HT1080 (cell line): ENCODE measurements at regions not wholly inside any gene's neighbourhood (a gene's known extent, or its start where the extent isn't known, plus 50 kb on each side); places are given as distances from the start of the nearest gene placed in this dataset.

Experiments used
- DNase-seq: peaks from one replicate; pipeline ENCODE4 v3.0.0-alpha.2; 2015; ENCODE audit warnings: low read depth

DNA sequence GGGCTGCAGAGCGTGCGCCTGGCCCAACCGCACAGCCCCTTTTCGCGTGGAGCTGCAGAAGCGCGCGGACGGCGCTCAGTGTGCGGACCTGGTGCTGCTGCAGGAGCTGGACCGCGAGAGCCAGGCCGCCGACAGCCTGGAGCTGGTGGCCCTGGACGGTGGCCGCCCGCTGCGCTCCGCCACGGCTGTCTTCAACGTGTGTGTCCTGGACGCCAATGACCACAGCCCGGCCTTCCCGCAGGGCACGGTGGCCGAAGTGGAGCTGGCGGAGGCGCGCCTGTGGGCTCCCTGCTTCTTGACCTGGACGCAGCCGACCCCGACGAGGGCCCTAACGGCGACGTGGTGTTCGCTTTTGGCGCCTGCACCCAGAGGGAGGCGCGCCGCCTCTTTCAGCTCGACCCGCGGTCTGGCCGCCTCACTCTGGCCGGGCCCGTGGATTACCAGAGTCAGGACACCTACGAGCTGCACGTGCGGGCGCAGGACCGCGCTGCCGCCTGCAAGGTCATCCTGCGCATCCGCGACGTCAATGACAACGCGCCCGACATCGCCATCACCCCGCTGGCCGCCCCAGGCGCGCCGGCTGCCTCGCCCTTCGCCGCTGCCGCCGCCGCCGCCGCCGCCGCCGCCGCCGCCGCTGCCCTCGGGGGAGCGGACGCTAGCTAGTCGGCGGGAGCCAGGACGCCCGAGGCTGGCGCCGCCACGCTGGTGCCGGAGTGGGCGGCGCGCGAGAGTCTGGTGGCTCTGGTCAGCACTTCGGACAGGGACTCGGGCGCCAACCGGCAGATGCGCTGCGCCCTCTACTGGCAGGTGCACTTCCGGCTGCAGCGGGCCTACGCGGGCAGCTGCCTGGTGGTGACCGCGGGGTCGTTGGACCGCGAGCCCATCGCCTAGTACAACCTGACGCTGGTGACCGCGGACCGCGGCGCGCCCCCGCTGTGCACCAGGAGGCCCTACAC, 172.2 kb downstream of the OLFM4 start:
- no peak for DNase-seq

DNA sequence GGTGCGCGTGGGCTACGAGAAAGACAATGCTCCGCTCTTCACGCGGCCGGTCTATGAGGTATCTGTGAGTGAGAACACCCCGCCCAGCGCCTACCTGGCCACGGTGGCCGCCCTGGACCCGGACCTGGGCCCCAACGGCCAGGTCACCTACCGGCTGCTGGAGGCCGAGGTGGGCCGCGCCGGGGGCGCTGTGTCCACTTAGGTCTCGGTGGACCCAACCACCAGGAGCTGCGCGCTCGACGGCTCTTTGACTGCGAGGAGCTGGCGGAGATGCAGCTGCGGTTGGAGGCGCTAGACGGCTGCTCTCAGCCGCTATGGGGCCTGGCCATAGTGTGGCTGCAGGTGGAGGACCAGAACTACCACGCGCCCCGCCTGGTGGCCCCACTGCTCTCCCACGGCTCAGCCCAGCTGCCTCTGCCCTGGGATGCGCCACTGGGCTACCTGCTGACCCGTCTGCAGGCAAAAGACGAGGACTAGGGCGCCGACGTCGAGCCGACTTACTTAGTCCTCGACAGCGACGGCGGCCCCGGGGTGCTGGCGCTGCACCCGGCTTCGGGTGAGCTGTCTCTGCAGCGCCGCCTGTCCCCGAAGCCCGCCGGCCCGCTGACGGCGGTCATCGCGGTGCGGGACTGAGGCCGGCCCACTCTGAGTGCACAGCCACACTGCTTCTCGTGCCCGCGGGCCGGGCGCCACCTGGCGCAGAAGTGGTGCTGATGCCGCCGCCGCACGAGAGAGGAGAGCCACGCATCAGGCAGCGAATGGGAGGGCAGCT, 173.0 kb downstream of the OLFM4 start:
- no peak for DNase-seq

DNA sequence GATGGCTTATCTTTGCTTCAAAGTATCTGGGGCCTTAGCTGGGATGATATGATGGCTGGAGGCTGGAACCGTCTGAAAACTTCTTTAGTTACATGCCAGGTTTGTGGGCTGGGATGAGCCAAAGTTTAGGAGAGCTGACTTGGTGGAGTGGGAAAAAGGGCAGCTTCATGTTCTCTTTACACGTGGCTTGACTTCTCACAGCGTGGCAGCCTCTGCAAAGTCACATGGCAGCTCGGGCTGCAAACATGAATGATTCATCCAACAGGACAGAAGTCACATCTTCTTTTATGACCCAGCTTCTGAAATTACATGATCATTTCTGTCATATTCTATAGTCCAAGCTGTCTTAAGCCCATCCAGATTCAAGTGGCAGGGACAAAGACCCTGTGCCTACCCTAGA, 176.0 kb downstream of the OLFM4 start:
- no peak for DNase-seq

DNA sequence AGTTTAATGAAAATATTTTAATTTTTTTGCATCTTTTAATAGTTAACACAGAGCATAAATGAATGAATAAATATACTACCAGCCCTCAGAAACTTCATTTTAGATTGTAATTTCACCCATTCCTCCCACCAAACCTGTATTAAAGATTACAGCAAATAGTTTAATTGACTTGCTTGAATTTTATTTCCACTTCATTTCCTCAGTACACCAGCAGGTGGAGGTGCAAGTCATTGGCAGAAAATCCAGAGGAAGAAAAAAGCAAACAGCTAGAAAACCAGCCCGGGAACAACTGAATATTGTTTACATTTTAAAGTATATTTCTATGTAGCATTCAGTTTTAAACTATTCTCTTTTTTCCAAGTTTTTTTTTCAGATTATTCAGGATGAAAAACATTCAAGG, 177.8 kb downstream of the OLFM4 start:
- DNase-seq, result no peak

DNA sequence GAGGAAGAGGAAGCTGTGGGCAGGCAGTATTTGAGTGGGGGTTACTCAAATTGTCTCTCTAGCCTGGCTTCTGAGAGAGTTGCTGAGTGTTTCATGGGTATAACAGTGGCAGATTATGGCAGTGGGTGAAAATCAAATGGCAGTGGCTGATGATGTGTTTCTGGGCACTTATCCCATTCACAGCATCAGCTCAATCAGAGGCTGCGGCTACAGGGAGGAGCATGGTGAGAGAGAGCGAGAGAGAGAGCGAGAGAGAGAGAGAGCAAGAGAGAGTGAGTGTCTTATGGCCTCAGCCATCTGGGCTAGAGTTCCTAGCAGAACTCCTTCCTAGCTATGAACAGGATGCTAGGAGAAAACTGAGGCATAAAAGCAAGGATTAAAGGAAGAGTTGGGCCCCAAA, 178.9 kb downstream of the OLFM4 start:
- DNase-seq, result peak; percentile 4

DNA sequence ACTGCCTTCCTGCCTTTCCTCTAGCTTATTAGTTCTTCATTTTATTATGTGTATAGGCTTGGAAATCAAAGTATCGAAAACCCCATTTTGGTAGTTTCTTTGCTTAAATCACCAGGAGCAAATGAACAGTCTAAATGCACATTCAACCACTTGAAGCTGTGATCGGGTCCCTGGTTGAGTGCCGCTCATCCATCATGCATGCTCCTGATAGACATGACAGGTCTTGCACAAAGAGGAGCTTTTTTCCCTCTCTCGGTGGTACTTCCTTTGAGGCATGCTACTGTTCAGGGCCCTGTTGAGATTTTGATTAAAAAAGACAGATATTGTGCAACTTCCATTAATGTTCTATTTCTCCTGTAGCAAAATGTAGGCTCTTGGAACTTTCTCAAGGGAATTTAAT, 185.8 kb downstream of the OLFM4 start:
- DNase-seq, result no peak

DNA sequence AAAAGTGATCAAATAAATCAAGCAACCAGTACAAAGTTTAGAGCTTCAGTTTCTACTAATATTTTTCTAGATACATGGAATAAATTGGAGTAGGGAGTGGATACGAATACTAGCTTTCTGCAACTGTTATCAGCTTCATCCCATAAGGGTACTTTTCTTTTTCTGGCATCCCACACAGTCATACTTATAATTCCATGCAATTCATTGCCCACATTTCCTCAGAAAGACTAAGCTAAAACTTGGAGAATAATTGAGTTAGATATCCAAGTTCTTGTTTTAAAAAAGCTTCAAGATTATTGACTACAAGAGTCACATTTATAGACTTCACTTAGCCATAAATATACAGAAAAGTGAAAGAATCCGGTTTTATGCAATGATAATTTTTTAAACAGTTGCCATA, 186.9 kb downstream of the OLFM4 start:
- DNase-seq, result no peak

DNA sequence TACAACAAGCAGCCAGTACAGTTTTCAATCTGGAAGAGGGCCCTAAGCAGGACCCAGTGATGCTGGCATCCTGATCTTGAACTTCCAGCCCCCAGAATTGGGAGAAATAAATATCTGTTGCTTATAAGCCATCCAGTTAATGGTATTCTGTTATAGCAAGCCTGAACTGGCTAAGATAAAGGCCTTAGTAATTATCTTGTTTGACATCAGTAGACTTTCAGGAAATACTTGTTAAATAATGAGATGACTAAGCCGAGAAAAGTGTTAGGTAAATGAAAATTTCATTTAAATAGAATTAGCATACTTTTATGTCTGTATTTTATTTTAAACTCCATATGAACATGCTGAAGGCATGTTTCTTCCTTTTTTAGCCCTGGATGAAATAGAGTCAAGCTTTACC, 188.2 kb downstream of the OLFM4 start:
- no peak for DNase-seq

DNA sequence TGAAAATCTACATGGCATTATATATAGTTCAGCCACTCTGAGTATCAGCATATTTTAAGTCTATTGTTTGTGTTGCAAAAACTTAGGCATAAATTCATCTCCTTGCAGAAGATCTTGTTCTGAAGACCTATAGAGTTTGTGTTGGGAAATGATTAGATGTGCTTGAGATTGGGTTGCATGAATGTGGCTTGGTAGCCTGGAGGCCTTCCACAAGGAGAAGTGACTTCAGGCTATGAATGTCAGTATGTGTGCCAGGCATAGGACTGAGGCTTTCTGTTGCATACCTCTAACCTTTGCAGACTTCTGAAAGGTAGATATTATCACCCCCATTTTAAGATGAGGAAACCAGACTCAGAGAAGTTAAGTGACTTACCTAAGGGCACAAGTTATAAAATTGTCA, 188.6 kb downstream of the OLFM4 start:
- no peak for DNase-seq

DNA sequence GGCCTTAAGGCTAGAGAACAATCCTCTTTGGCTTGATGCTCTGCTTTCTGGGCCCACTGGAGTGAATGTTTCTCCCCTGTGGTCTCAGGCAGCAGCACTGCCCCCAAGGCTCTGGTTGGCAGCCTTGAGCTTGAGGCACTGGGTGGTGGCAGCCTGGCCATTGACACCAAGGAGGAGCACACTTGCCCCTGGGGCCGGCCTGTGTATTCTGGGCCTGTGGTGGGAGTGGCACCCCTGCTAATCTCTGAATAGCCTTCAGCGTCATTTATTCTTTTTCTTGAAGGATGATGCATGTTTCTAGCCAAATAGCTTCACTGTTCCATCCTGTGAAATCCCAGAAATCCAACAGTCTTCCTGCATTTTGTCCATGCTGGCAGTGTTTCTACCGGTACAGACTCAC, 191.4 kb downstream of the OLFM4 start:
- DNase-seq, result no peak

DNA sequence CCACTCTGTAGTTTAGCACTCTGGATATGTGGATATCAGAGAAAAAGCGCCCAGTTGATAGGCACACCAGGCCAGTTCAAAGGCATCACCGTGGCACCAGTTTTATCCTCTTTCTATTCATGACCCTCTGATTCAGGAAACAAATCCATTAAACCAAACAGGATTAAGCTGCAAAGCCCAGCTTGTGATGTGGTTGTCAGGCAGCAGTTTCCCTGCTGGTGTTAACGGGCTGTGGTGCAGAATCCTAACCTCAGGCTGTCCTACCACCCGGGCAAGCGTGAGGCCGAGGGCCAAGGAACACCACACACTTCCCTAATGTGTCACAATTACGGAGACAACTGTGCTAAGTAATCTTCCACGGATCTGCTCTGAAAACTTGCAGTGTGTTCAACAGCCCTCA, 209.1 kb downstream of the OLFM4 start:
- DNase-seq, result no peak

DNA sequence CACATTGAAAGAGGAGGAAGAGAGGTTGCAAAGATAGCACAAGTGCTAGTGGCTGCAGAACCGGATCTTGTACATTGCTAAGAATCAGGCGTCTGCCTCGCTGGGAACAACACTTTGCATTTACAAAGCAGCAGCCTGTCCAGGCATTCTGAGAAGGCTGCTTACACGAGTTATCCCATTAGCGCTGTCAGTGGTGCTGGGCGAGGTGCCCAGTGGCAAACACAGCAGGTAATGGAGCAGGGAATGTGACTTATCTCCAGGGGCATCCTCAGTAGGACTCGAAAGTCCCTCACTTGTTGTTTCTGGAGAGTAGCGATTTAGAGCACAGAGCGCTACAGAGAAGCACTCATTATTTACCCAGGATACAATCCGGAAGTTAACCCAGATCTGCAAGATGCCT, 209.6 kb downstream of the OLFM4 start:
- no peak for DNase-seq

DNA sequence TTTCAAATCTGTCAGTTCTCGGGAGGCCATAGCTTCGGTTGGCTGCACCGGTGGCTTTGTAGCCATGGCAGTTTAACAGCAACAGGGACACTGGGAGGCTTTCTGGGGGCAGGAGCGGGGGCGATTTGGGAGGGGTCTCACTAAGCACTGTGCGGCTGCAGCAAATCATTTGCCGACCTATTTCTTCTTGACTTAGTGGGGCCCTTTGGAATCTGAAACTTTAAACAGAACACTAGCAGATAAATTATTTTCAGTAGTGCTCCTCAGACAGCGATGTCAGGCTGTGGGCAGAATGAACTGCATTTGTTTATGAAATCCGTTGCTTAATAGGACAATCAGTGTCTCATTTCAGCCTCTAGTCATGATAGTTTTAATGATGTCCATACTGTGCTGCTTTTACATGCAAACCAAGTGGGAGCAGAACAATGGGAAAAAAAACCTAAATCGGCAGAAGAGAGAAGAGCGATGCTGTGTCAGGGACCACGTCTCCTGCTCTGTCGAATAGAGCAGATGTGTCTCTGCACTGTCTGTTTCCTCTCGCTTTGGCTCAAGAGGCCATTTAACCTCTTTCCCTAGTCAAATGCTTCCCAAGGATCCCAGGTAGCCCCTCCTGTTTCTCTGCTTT, 211.9 kb downstream of the OLFM4 start:
- DNase-seq, result no peak

DNA sequence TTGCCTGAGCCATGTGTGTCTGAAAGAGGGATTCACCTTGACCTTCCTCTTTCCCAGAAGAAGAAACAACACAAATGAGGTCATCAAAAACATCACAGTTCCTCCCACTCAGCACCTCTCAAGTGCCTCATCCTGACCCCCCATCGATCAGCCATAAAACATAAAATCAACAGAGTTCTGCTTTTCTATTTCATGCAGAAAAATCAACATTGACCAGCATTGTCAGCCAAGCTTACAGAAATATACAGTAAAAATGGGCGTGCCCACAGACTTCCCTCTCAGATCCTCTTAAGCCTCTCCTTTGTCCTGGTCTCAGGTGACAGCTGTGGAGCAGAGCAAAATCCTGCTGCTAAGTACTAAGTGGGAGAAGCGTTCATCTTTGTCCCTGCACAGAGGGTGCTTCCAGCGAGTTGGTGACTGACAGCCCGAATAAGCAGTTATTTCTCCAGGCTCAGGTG, 213.3 kb downstream of the OLFM4 start:
- no peak for DNase-seq

DNA sequence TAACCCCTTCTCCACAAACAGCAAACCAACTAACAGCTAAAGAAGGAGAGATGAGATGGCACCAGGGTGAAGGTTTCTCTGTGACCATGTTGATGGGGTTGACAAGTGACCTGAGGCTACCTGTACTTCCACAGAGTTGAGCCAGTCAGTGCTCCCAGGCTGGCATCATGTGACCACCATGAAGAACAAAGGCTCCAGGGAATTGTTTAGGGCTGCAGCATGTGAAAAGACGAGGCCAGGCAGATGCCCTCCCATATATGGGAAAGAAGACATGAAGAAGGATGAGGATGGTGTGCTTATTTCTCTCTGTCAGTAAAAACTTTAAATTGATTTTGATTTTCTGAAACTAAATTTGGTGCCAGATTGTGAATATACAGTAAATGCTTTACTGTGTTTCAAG, 220.6 kb downstream of the OLFM4 start:
- DNase-seq, result no peak

DNA sequence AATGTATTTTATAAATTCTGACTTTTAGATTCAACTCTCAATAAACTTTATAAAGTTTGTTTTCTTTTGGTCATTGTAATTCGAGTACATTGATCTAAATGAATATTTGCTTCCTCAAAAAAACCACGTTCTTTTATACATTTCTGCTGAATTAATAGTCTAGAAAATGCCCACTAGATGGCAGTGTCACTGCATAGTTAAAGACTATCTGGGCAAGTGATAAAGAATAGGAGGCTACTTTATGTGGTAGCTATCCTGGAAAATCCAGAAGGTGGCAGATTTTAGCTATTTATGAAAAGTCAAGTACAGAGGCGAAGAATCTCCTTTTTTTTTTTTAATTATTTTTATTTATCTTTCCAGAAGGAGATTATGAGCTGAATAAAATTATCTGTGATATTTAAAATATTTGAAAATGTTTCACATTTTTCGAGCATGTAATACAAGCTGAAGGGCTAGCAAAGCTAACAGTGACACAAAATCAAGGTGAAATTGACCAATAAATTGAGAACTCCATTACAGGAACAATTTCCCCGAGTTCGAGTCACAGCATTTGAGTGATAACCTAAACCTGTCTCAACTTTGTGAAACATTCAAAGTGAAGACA, 221.8 kb downstream of the OLFM4 start:
- peak; percentile 58 for DNase-seq

DNA sequence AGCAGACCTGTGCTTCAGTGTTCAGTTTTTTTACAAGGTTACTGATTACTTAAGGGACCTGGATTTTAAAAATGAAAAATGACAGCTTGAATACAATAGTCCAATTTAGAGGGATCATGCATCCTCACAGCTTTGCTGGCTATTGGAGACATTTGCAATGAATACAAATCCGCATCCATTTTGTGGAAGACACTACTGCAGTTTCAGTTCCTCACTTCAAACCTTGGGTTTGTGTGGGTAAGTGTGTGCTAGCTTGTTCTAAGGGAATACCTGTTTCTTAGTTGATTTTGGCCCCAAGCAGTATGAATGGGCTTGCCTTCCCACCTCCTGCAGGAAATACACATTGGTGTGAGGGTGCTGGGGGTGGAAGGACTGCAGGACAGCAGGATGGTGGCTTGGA, 222.4 kb downstream of the OLFM4 start:
- DNase-seq, result no peak

DNA sequence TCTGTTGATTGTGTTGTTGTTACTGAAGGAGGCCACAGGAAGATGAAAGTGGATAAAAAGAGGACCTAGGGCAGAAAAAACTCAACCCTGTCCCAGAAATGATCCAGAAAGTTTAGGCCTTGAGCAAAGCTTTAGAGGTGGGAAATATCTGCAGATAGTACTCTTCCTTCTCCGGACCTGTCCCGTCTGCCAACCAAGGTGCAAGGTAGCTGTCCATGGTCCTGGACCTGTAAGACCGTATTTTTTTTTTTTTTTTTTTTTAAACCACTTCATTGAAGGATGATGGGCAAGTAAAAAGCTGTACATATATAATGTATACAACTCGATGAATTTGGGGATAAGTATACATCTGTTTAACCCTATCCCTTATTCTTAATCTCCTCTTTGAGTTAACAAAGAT, 225.9 kb downstream of the OLFM4 start:
- DNase-seq, result no peak

DNA sequence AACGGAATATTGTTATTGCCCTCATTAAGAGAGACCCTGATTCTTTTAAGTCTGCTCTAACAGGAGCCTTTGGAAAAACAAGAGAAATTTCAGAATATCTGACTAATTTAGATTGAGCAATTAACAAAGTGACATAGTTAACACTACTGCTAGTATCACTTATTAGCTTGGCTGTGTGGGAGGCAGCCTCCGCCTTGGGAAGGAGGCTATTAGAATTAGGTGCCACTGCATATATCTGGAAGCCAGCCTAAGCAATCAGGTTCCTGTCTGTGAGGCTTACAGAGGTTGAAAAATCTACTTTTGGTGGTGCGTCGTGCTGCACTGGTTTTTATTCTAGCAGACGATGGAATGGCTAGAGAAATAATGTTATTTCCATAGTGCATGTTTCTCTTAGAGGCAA, 227.2 kb downstream of the OLFM4 start:
- no peak for DNase-seq

DNA sequence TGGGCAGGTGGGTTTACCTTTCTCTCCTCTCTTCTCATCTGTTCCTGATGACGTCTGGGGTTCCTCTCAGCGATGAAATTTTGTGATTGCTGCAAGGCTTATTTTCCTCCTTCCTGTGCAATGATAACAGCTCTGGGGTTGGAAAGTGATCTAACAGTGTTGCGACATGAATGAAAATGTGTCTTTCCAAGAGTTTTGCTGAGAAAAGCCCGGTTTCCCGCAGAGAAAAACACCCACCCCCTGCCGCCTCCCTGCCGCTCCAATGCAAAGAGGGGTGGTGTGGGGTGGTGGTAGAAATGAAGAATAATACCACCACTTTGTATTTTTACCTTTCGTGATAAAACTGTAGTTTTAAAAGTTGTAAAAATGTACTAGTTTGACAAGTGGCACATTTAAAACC, 232.0 kb downstream of the OLFM4 start:
- no peak for DNase-seq

DNA sequence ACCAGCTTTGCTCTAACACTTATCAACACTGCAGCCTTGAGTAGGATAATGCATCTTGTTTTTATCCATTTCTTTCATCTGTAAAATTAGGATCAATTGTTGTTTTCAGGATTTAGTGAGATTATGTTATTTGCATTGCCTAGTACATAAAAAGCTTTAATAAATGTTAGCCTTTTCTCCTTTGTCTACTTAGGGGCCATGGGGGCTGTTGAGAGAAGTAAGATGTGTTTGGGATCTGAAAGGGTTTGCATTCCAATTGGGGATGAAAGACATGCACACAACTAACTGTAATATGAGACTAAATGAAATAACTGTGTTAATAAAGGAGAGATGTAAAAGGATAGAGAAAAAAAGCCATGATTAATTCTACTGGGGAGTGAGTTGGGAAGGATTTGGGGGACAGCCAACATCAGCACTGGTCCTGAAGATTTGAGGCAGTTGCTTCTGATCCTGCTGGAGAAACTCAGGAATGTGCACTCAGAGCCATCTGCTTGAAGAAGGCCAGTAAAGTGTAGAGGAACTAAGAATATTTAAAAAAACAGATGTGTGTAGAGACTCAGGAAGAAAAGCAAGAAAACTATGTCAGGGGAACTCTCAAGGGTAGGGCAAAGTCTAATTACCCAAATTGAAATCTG, 236.3 kb downstream of the OLFM4 start:
- no peak for DNase-seq
